Stimulated activated CD4-positive, alpha-beta T cell treated with anti-CD3 and anti-CD28 coated beads, Interleukin-2, amount 100 ng/mL, for 24 hours (primary cell): ENCODE measurements at regions not wholly inside any gene's neighbourhood (a gene's known extent, or its start where the extent isn't known, plus 50 kb on each side); places are given as distances from the start of the nearest gene placed in this dataset.

Experiments used
- DNase-seq, 2 donors: peaks; one replicate each; pipeline ENCODE4 v3.0.0-alpha.2; 2020

- no peak for DNase-seq
These were observed 132.7 kb upstream of the SLC24A3 start for GRCh38 chr20:19079536-19080299.

- DNase-seq = no peak
These were observed 130.5 kb upstream of the SLC24A3 start for GRCh38 chr20:19081937-19082336.

GRCh38 chr20:19083136-19083621, 129.3 kb upstream of the SLC24A3 start:
- DNase-seq = no peak

GRCh38 chr20:19090332-19090731, 122.1 kb upstream of the SLC24A3 start:
- DNase-seq = no peak

- DNase-seq = no peak
These were observed 117.4 kb upstream of the SLC24A3 start for GRCh38 chr20:19094959-19095541.

GRCh38 chr20:19095762-19096161, 116.7 kb upstream of the SLC24A3 start:
- no peak for DNase-seq

GRCh38 chr20:19096843-19097242, 115.6 kb upstream of the SLC24A3 start:
- no peak for DNase-seq

GRCh38 chr20:19098117-19098516, 114.3 kb upstream of the SLC24A3 start:
- no peak for DNase-seq

- no peak for DNase-seq
These were observed 113.5 kb upstream of the SLC24A3 start for GRCh38 chr20:19098806-19099578.

- no peak for DNase-seq
These were observed 112.6 kb upstream of the SLC24A3 start for GRCh38 chr20:19099596-19100545.

GRCh38 chr20:19100975-19101374, 111.5 kb upstream of the SLC24A3 start:
- no peak for DNase-seq

GRCh38 chr20:19104186-19104585, 108.3 kb upstream of the SLC24A3 start:
- DNase-seq = no peak

GRCh38 chr20:19108155-19108554, 104.3 kb upstream of the SLC24A3 start:
- no peak for DNase-seq

GRCh38 chr20:19110285-19110684, 102.2 kb upstream of the SLC24A3 start:
- no peak for DNase-seq

- DNase-seq = no peak
These were observed 101.5 kb upstream of the SLC24A3 start for GRCh38 chr20:19110881-19111460.

GRCh38 chr20:19112828-19113227, 99.6 kb upstream of the SLC24A3 start:
- no peak for DNase-seq

GRCh38 chr20:19113343-19113930, 99.0 kb upstream of the SLC24A3 start:
- DNase-seq = no peak

- DNase-seq = no peak
These were observed 98.0 kb upstream of the SLC24A3 start for GRCh38 chr20:19114410-19114809.

- no peak for DNase-seq
These were observed 96.9 kb upstream of the SLC24A3 start for GRCh38 chr20:19115581-19115980.

GRCh38 chr20:19120011-19120410, 92.4 kb upstream of the SLC24A3 start:
- no peak for DNase-seq

- DNase-seq = no peak
These were observed 91.9 kb upstream of the SLC24A3 start for GRCh38 chr20:19120569-19120968.

GRCh38 chr20:19121463-19121862, 91.0 kb upstream of the SLC24A3 start:
- no peak for DNase-seq
